ENCODE measurements at regions not wholly inside any gene's neighbourhood (a gene's known extent, or its start where the extent isn't known, plus 50 kb on each side); places are given as distances from the start of the nearest gene placed in this dataset.

DNA sequence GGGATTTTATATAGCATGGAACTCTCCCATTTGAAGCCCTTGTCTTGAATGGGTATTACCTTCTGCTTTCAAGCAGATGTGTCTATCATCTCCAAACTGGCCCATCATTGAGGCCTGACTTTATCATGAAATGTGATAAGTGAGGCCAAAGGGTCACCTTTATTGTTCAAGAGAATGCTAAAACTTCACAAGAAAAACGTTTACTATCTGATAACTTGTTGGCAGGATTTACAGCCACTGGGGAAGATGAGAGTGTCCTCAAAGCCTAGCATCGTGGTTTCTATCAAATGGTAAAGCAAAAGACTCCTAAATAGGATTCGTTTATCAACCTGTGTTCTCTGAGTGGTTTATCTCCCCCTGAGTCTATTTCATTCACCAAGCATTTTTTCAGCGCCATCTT, 62.0 kb upstream of the CLMN start:
- DNase-seq = no peak
- peaks cover 16% of the 10 kb centered on the region for H3K9me3 Mint-ChIP-seq
- H3K27me3 ChIP-seq (ENCODE audit: control insufficient read depth in 1 of 2, insufficient read depth in 2 of 2, low read length in 2 of 2) = peaks cover 3 to 5% of the 10 kb centered on the region in 2 experiments
- H3K9me3 ChIP-seq (ENCODE audit: control insufficient read depth in 1 of 2, insufficient read depth in 1 of 2, low read length in 2 of 2) = peaks cover 4 to 19% of the 10 kb centered on the region in 2 experiments
- H3K27ac ChIP-seq (ENCODE audit: low read depth in 1 of 2, low read length in 2 of 2) = no peak overlapping the region
- ChIA-PET POLR2A (no interaction called here), CTCF (no interaction called here)
- no peaks in the 10 kb centered on the region for H3K36me3 ChIP-seq (ENCODE audit: insufficient read depth, low read length)
- intact Hi-C loops (cut with DNase I, micrococcal nuclease) = no loop called here
- H3K36me3 Mint-ChIP-seq (ENCODE audit: low read depth) = no peaks in the 10 kb centered on the region
- TF ChIP-seq, protein P1, sequence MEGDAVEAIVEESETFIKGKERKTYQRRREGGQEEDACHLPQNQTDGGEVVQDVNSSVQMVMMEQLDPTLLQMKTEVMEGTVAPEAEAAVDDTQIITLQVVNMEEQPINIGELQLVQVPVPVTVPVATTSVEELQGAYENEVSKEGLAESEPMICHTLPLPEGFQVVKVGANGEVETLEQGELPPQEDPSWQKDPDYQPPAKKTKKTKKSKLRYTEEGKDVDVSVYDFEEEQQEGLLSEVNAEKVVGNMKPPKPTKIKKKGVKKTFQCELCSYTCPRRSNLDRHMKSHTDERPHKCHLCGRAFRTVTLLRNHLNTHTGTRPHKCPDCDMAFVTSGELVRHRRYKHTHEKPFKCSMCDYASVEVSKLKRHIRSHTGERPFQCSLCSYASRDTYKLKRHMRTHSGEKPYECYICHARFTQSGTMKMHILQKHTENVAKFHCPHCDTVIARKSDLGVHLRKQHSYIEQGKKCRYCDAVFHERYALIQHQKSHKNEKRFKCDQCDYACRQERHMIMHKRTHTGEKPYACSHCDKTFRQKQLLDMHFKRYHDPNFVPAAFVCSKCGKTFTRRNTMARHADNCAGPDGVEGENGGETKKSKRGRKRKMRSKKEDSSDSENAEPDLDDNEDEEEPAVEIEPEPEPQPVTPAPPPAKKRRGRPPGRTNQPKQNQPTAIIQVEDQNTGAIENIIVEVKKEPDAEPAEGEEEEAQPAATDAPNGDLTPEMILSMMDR (IDR thresholded peaks at IDR 0.05) = no peak
- ATAC-seq (ENCODE audit: poor library complexity) = no peak
- H3K4me1 ChIP-seq (ENCODE audit: insufficient read depth, low read length) = no peaks in the 10 kb centered on the region
- no peak overlapping the region for H3K4me3 ChIP-seq (ENCODE audit: low read length)
- H3K27ac Mint-ChIP-seq = no peak overlapping the region
- no peak overlapping the region for H3K4me3 Mint-ChIP-seq
- no peaks in the 10 kb centered on the region for H3K4me1 Mint-ChIP-seq (ENCODE audit: low read depth)
- peaks cover 20% of the 10 kb centered on the region for H3K27me3 Mint-ChIP-seq

GRCh38 chr14:95380350-95381042, 60.8 kb upstream of the CLMN start:
- Histone ChIP-seq H3K36me3 (ENCODE audit: insufficient read depth, low read length) (no peaks in the 10 kb centered on the region), H3K9me3 (ENCODE audit: control insufficient read depth in 1 of 2, insufficient read depth in 1 of 2, low read length in 2 of 2) (peaks cover 4 to 19% of the 10 kb centered on the region in 2 experiments), H3K27me3 (ENCODE audit: control insufficient read depth in 1 of 2, insufficient read depth in 2 of 2, low read length in 2 of 2) (peaks cover 3 to 8% of the 10 kb centered on the region in 2 experiments), H3K4me1 (ENCODE audit: insufficient read depth, low read length) (no peaks in the 10 kb centered on the region), H3K4me3 (ENCODE audit: low read length) (no peak overlapping the region), H3K27ac (ENCODE audit: low read depth in 1 of 2, low read length in 2 of 2) (no peak overlapping the region)
- intact Hi-C loops (cut with DNase I, micrococcal nuclease) = no loop called here
- no peak overlapping the region for H3K27ac Mint-ChIP-seq
- TF ChIP-seq, protein P1 (IDR thresholded peaks at IDR 0.05) = no peak
- H3K27me3 Mint-ChIP-seq = peaks cover 25% of the 10 kb centered on the region
- H3K4me1 Mint-ChIP-seq (ENCODE audit: low read depth) = no peaks in the 10 kb centered on the region
- ATAC-seq (ENCODE audit: poor library complexity) (no peak), DNase-seq (no peak)
- POLR2A ChIA-PET = no interaction called here
- no peak overlapping the region for H3K4me3 Mint-ChIP-seq
- CTCF ChIA-PET = no interaction called here
- peaks cover 16% of the 10 kb centered on the region for H3K9me3 Mint-ChIP-seq
- no peaks in the 10 kb centered on the region for H3K36me3 Mint-ChIP-seq (ENCODE audit: low read depth)

- H3K4me1 Mint-ChIP-seq (ENCODE audit: low read depth) = no peaks in the 10 kb centered on the region
- H3K36me3 Mint-ChIP-seq (ENCODE audit: low read depth) = no peaks in the 10 kb centered on the region
- ChIA-PET POLR2A (no interaction called here), CTCF (no interaction called here)
- H3K27me3 Mint-ChIP-seq = peaks cover 23% of the 10 kb centered on the region
- peaks cover 16% of the 10 kb centered on the region for H3K9me3 Mint-ChIP-seq
- H3K9me3 ChIP-seq (ENCODE audit: control insufficient read depth in 1 of 2, insufficient read depth in 1 of 2, low read length in 2 of 2) = peaks cover 4 to 19% of the 10 kb centered on the region in 2 experiments
- no peaks in the 10 kb centered on the region for H3K36me3 ChIP-seq (ENCODE audit: insufficient read depth, low read length)
- no peak overlapping the region for H3K4me3 Mint-ChIP-seq
- H3K4me3 ChIP-seq (ENCODE audit: low read length) = no peak overlapping the region
- intact Hi-C loops (cut with DNase I, micrococcal nuclease) = no loop called here
- TF ChIP-seq, protein P1 (IDR thresholded peaks at IDR 0.05) = no peak
- DNase-seq = no peak
- ATAC-seq (ENCODE audit: poor library complexity) = no peak
- H3K4me1 ChIP-seq (ENCODE audit: insufficient read depth, low read length) = no peaks in the 10 kb centered on the region
- no peak overlapping the region for H3K27ac ChIP-seq (ENCODE audit: low read depth in 1 of 2, low read length in 2 of 2)
- no peak overlapping the region for H3K27ac Mint-ChIP-seq
- H3K27me3 ChIP-seq (ENCODE audit: control insufficient read depth in 1 of 2, insufficient read depth in 2 of 2, low read length in 2 of 2) = peaks cover 3 to 16% of the 10 kb centered on the region in 2 experiments
These were observed 59.9 kb upstream of the CLMN start for GRCh38 chr14:95379634-95380033.

All from CD4-positive, alpha-beta T cell (primary cell).